Natural killer cell (primary cell): ENCODE measurements at regions not wholly inside any gene's neighbourhood (a gene's known extent, or its start where the extent isn't known, plus 50 kb on each side); places are given as distances from the start of the nearest gene placed in this dataset.

ENCODE experiments used
- ATAC-seq, 3 donors: fragments of 150-1000 bp in 2 of 3; fragments of 200-7000 bp in 1 of 3; cut with Tn5 transposase; 1 replicate in 1 of 3; 2 replicates in 2 of 3; pipeline ENCODE4 v1.10.0; 2021; ENCODE audit warnings: mild to moderate bottlenecking in 2 of 3, moderate library complexity in 2 of 3
- DNase-seq, 2 donors: peaks; one replicate each; pipeline versions ENCODE4 v3.0.0 to v3.0.0-alpha.2; 2013 to 2021; ENCODE audit warnings: mixed read lengths in 1 of 2
- H3K27ac ChIP-seq: one replicate; pipeline ENCODE4 v1.5.1; 2013; ENCODE audit warnings: mild to moderate bottlenecking, low read length
- H3K27me3 ChIP-seq: one replicate; pipeline ENCODE4 v1.6.1; 2013; ENCODE audit warnings: low read length; ENCODE audit not compliant: control insufficient read depth, insufficient read depth
- H3K36me3 ChIP-seq: one replicate; pipeline ENCODE4 v1.6.1; 2013; ENCODE audit warnings: low read length; ENCODE audit not compliant: control insufficient read depth, insufficient read depth
- H3K4me1 ChIP-seq: one replicate; pipeline ENCODE4 v1.6.1; 2013; ENCODE audit warnings: low read length; ENCODE audit not compliant: control insufficient read depth, insufficient read depth
- H3K4me3 ChIP-seq: one replicate; pipeline ENCODE4 v1.5.1; 2013; ENCODE audit warnings: low read length
- H3K9me3 ChIP-seq: one replicate; pipeline ENCODE4 v1.6.1; 2013; ENCODE audit warnings: low read length; ENCODE audit not compliant: control insufficient read depth, insufficient read depth
- H3K27ac Mint-ChIP-seq, 2 donors: one replicate each; pipeline ENCODE4 v1.8.0; 2022; ENCODE audit warnings: mild to moderate bottlenecking in 2 of 2, mixed read lengths in 2 of 2, moderate library complexity in 1 of 2
- H3K27me3 Mint-ChIP-seq, 2 donors: one replicate each; pipeline ENCODE4 v1.8.0; 2022; ENCODE audit warnings: low read depth in 2 of 2, mixed read lengths in 2 of 2
- H3K36me3 Mint-ChIP-seq: one replicate; pipeline ENCODE4 v1.8.0; 2022; ENCODE audit warnings: mixed read lengths
- H3K4me1 Mint-ChIP-seq, 2 donors: one replicate each; pipeline ENCODE4 v1.8.0; 2022; ENCODE audit warnings: mixed read lengths in 2 of 2
- H3K4me3 Mint-ChIP-seq: one replicate; pipeline ENCODE4 v1.8.0; 2022; ENCODE audit warnings: mild to moderate bottlenecking, moderate library complexity, mixed read lengths
- H3K9me3 Mint-ChIP-seq, 2 donors: one replicate each; pipeline ENCODE4 v1.8.0; 2022; ENCODE audit warnings: mixed read lengths in 2 of 2
- WGBS: methylation state at CpG from one replicate; pipeline ENCODE4 v1.1.7; 2013; ENCODE audit warnings: missing lambda C conversion rate; ENCODE audit not compliant: insufficient coverage; 5-methylcytosine and 5-hydroxymethylcytosine counted together
- intact Hi-C: fragments of 100-400 bp; cut with micrococcal nuclease; formaldehyde crosslinking; loops from one replicate; pipeline ENCODE4 v1.14.2; 2022
- TF ChIP-seq, protein P1 (sequence below): fragments of 200-600 bp; IDR thresholded peaks from one replicate; pipeline ENCODE4 v1.8.0; 2022; ENCODE audit warnings: antibody characterized with exemption

- no peak overlapping the region for H3K27ac Mint-ChIP-seq
- TF ChIP-seq, protein P1, sequence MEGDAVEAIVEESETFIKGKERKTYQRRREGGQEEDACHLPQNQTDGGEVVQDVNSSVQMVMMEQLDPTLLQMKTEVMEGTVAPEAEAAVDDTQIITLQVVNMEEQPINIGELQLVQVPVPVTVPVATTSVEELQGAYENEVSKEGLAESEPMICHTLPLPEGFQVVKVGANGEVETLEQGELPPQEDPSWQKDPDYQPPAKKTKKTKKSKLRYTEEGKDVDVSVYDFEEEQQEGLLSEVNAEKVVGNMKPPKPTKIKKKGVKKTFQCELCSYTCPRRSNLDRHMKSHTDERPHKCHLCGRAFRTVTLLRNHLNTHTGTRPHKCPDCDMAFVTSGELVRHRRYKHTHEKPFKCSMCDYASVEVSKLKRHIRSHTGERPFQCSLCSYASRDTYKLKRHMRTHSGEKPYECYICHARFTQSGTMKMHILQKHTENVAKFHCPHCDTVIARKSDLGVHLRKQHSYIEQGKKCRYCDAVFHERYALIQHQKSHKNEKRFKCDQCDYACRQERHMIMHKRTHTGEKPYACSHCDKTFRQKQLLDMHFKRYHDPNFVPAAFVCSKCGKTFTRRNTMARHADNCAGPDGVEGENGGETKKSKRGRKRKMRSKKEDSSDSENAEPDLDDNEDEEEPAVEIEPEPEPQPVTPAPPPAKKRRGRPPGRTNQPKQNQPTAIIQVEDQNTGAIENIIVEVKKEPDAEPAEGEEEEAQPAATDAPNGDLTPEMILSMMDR, result no peak
- no peaks in the 10 kb centered on the region for H3K27me3 Mint-ChIP-seq
- no peaks in the 10 kb centered on the region for H3K4me1 ChIP-seq
- H3K9me3 ChIP-seq, result no peaks in the 10 kb centered on the region
- no peak overlapping the region for H3K4me3 ChIP-seq
- no peak overlapping the region for H3K4me3 Mint-ChIP-seq
- no peaks in the 10 kb centered on the region for H3K27me3 ChIP-seq
- no peaks in the 10 kb centered on the region for H3K4me1 Mint-ChIP-seq
- no peak for ATAC-seq
- no CpG with 5 or more reads among the region's 2 CpGs for WGBS
- peaks cover 2 to 5% of the 10 kb centered on the region in 2 donors for H3K9me3 Mint-ChIP-seq
- intact Hi-C loops, result no loop called here
- no peaks in the 10 kb centered on the region for H3K36me3 ChIP-seq
- H3K27ac ChIP-seq, result no peak overlapping the region
- DNase-seq, result no peak
- no peaks in the 10 kb centered on the region for H3K36me3 Mint-ChIP-seq
These were observed 349.5 kb upstream of the CPXCR1 start for GRCh38 chrX:88397551-88397950.

DNA sequence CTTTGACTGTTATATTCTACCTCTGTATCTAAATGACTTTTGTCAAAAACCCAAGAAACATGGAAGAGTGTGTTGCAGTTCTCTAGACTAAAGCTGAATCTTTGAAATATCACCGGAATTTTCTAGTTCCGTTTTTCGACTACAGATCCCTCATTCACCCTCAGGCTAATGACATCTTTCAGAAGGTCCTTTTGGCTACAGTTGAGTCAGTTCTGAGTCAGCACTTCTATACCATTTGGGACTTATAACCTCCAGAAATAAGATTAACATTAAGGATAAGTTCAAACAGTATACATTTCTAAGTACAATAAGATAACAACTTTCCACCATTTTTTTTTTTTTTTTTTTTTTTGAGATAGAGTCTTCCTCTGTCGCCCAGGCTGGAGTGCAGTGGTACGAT lies 331.0 kb upstream of the CPXCR1 start:
- Mint-ChIP-seq H3K36me3 (no peaks in the 10 kb centered on the region), H3K4me1 (no peaks in the 10 kb centered on the region), H3K4me3 (no peak overlapping the region), H3K27me3 (no peaks in the 10 kb centered on the region), H3K27ac (no peak overlapping the region), H3K9me3 (peaks cover 0 to 2% of the 10 kb centered on the region in 2 donors)
- Histone ChIP-seq H3K27me3 (no peaks in the 10 kb centered on the region), H3K4me1 (no peaks in the 10 kb centered on the region), H3K36me3 (no peaks in the 10 kb centered on the region), H3K27ac (no peak overlapping the region), H3K9me3 (no peaks in the 10 kb centered on the region), H3K4me3 (no peak overlapping the region)
- TF ChIP-seq, protein P1, result no peak
- intact Hi-C loops, result no loop called here
- DNase-seq (no peak), ATAC-seq (no peak)
- 79% methylated on average over 5 of the region's 5 CpGs for WGBS

DNA sequence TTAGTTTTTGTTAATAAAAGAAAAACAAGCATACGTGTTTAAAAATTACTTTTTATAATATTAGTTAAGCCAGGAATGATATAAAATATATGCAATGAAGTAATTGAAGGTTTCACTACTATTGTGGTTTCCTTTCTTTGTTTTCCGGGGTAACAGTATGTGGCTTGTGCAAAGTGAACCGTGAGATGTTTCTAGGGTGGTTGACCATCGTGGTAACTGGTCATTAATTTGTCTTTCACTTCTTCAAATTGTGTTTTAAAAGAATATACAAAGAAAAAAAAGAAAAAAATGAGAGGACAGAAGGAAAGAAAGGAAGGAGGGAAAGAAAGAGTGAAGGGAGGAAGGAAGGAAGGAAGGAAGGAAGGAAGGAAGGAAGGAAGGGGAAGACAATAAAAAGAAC lies 330.1 kb upstream of the CPXCR1 start:
- Histone ChIP-seq H3K4me1 (no peaks in the 10 kb centered on the region), H3K9me3 (no peaks in the 10 kb centered on the region), H3K27me3 (no peaks in the 10 kb centered on the region), H3K36me3 (no peaks in the 10 kb centered on the region), H3K4me3 (no peak overlapping the region), H3K27ac (no peak overlapping the region)
- no peak for DNase-seq
- no peaks in the 10 kb centered on the region for H3K9me3 Mint-ChIP-seq
- WGBS, result no CpG with 5 or more reads among the region's 4 CpGs
- H3K27ac Mint-ChIP-seq, result no peak overlapping the region
- H3K4me3 Mint-ChIP-seq, result no peak overlapping the region
- ATAC-seq, result no peak
- no peaks in the 10 kb centered on the region for H3K27me3 Mint-ChIP-seq
- intact Hi-C loops, result no loop called here
- TF ChIP-seq, protein P1, result no peak
- H3K4me1 Mint-ChIP-seq, result no peaks in the 10 kb centered on the region
- H3K36me3 Mint-ChIP-seq, result no peaks in the 10 kb centered on the region

DNA sequence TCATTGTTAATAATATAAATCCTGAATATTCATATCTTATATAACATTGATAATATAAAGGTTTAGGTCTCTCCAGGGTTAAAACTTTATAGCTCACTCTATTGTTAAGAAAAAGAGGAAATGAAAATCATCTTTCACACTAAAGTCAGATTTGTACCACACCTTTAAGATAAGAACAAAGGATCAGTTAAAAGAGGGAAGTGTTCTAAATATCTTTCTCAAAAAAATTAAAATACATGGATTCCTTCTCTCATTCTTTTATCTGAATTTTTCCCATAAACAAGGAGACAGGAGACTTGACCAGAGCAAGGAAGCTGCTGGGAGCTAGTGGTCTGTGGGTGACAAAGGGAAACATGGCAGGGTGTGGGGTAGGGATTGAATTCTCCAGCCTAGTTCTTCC lies 323.0 kb upstream of the CPXCR1 start:
- Mint-ChIP-seq H3K27ac (no peak overlapping the region), H3K4me3 (no peak overlapping the region)
- intact Hi-C loops, result no loop called here

More for the DNA sequence above, 323.0 kb upstream of the CPXCR1 start:
- ATAC-seq (no peak), DNase-seq (no peak)
- no peaks in the 10 kb centered on the region for H3K36me3 ChIP-seq
- Mint-ChIP-seq H3K9me3 (no peaks in the 10 kb centered on the region), H3K4me1 (no peaks in the 10 kb centered on the region), H3K27me3 (no peaks in the 10 kb centered on the region), H3K36me3 (no peaks in the 10 kb centered on the region)
- no peaks in the 10 kb centered on the region for H3K9me3 ChIP-seq
- H3K4me3 ChIP-seq, result no peak overlapping the region
- H3K4me1 ChIP-seq, result no peaks in the 10 kb centered on the region
- no peak overlapping the region for H3K27ac ChIP-seq
- no peaks in the 10 kb centered on the region for H3K27me3 ChIP-seq
- TF ChIP-seq, protein P1, result no peak
